Keratinocyte (primary cell): ENCODE measurements at regions not wholly inside any gene's neighbourhood (a gene's known extent, or its start where the extent isn't known, plus 50 kb on each side); places are given as distances from the start of the nearest gene placed in this dataset.

Experiments used
- DNase-seq: peaks from one replicate; pipeline ENCODE4 v3.0.0-alpha.2; 2011; ENCODE audit warnings: low read depth, missing footprints, low spot score
- FAIRE-seq: peaks from 2 replicates; lab custom pipeline; 2011; peaks lifted over from hg19 to GRCh38; lab: Jason Lieb, UNC
- H2AFZ ChIP-seq: 2 replicates; pipeline ENCODE4 v1.6.0; 2012; ENCODE audit warnings: low read length, control low read depth, inconsistent platforms; ENCODE audit not compliant: control insufficient read depth
- H3K27ac ChIP-seq: 2 replicates; pipeline ENCODE4 v1.5.1; 2011; ENCODE audit warnings: low read length; ENCODE audit not compliant: control insufficient read depth, insufficient read depth
- H3K27me3 ChIP-seq: 3 replicates; pipeline ENCODE4 v1.6.0; 2011; ENCODE audit warnings: low read length; ENCODE audit not compliant: control insufficient read depth, insufficient read depth; ENCODE audit errors: extremely low read depth
- H3K36me3 ChIP-seq, 2 experiments: 2 replicates in 1 of 2; 3 replicates in 1 of 2; pipeline ENCODE4 v1.5.1; 2011; ENCODE audit warnings: low read length in 2 of 2, mild to moderate bottlenecking in 1 of 2; ENCODE audit not compliant: control insufficient read depth in 2 of 2, insufficient read depth in 2 of 2; ENCODE audit errors: extremely low read depth in 1 of 2
- H3K4me1 ChIP-seq: 3 replicates; pipeline ENCODE4 v1.5.1; 2011; ENCODE audit warnings: low read length; ENCODE audit not compliant: control insufficient read depth, insufficient read depth; ENCODE audit errors: extremely low read depth
- H3K4me2 ChIP-seq: 3 replicates; pipeline ENCODE4 v1.6.0; 2011; ENCODE audit warnings: low read depth, low read length; ENCODE audit not compliant: control insufficient read depth, insufficient read depth; ENCODE audit errors: extremely low read depth
- H3K4me3 ChIP-seq, 3 experiments: fragments of 200-600 bp in 1 of 3; sonication (generic) in 1 of 3; 2 replicates in 2 of 3; 3 replicates in 1 of 3; pipeline ENCODE4 v1.5.1; 2011 to 2016; ENCODE audit warnings: low read length in 3 of 3, mild to moderate bottlenecking in 3 of 3, control low read depth in 2 of 3, inconsistent platforms in 1 of 3, low read depth in 1 of 3, mixed read lengths in 1 of 3, mixed run types in 1 of 3, moderate library complexity in 1 of 3; ENCODE audit not compliant: control insufficient read depth in 2 of 3, insufficient read depth in 2 of 3; ENCODE audit errors: extremely low read depth in 1 of 3
- H3K79me2 ChIP-seq: 2 replicates; pipeline ENCODE4 v1.6.0; 2012; ENCODE audit warnings: low read length; ENCODE audit not compliant: control insufficient read depth, insufficient read depth
- H3K9ac ChIP-seq: 3 replicates; pipeline ENCODE4 v1.6.0; 2011; ENCODE audit warnings: low read length; ENCODE audit not compliant: control insufficient read depth, insufficient read depth; ENCODE audit errors: extremely low read depth
- H3K9me1 ChIP-seq: 3 replicates; pipeline ENCODE4 v1.6.0; 2011; ENCODE audit warnings: low read length; ENCODE audit not compliant: control insufficient read depth, insufficient read depth; ENCODE audit errors: extremely low read depth
- H3K9me3 ChIP-seq: 2 replicates; pipeline ENCODE4 v1.5.1; 2012; ENCODE audit warnings: low read depth, low read length; ENCODE audit not compliant: control insufficient read depth
- H4K20me1 ChIP-seq: 3 replicates; pipeline ENCODE4 v1.6.0; 2011; ENCODE audit warnings: low read length; ENCODE audit not compliant: control insufficient read depth, insufficient read depth; ENCODE audit errors: extremely low read depth
- CTCF ChIP-seq, 3 experiments: IDR thresholded peaks in 1 of 3; conservative IDR thresholded peaks in 1 of 3; optimal IDR thresholded peaks in 1 of 3; 2 replicates in 2 of 3; 3 replicates in 1 of 3; pipeline versions ENCODE3 to v1.5.1; 2011; ENCODE audit warnings: low read length in 3 of 3, mild to moderate bottlenecking in 3 of 3, moderate library complexity in 2 of 3, control low read depth in 1 of 3, inconsistent platforms in 1 of 3; ENCODE audit not compliant: insufficient read depth in 2 of 3; ENCODE audit errors: extremely low read depth in 1 of 3
- EZH2 ChIP-seq: IDR thresholded peaks from one replicate; pipeline ENCODE4 v1.6.1; 2012; ENCODE audit warnings: inconsistent platforms, mild to moderate bottlenecking, low read length, moderate library complexity
- dilution Hi-C: fragments of 300-500 bp; cut with MboI; formaldehyde crosslinking; loops from one replicate; pipeline ENCODE4 v1.7.0; 2020; ENCODE audit warnings: low sequenced_read_pairs; ENCODE audit not compliant: extremely low pct_ligation_motif_present

GRCh38 chr22:22425356-22425755, 83.2 kb downstream of the ZNF280B start:
- Histone ChIP-seq H3K9me3 (no peaks in the 10 kb centered on the region), H3K9ac (no peak overlapping the region), H3K4me2 (no peak overlapping the region), H3K4me1 (no peaks in the 10 kb centered on the region), H3K4me3 (no peak overlapping the region), H3K27me3 (peaks cover 6% of the 10 kb centered on the region), H3K36me3 (no peaks in the 10 kb centered on the region), H4K20me1 (no peaks in the 10 kb centered on the region), H3K9me1 (no peaks in the 10 kb centered on the region), H3K27ac (no peak overlapping the region), H3K79me2 (no peaks in the 10 kb centered on the region), H2AFZ (no peak overlapping the region)
- no peak for FAIRE-seq
- dilution Hi-C loops = no loop called here
- no peak for DNase-seq
- no peak for TF ChIP-seq CTCF (optimal IDR thresholded peaks at IDR 0.05 in 1 of 3, IDR thresholded peaks at IDR 0.05 in 1 of 3, conservative IDR thresholded peaks at IDR 0.05 in 1 of 3; ENCODE audit: extremely low read depth in 1 of 3, insufficient read depth in 2 of 3, low read length in 3 of 3)
- no peak for TF ChIP-seq EZH2

DNA sequence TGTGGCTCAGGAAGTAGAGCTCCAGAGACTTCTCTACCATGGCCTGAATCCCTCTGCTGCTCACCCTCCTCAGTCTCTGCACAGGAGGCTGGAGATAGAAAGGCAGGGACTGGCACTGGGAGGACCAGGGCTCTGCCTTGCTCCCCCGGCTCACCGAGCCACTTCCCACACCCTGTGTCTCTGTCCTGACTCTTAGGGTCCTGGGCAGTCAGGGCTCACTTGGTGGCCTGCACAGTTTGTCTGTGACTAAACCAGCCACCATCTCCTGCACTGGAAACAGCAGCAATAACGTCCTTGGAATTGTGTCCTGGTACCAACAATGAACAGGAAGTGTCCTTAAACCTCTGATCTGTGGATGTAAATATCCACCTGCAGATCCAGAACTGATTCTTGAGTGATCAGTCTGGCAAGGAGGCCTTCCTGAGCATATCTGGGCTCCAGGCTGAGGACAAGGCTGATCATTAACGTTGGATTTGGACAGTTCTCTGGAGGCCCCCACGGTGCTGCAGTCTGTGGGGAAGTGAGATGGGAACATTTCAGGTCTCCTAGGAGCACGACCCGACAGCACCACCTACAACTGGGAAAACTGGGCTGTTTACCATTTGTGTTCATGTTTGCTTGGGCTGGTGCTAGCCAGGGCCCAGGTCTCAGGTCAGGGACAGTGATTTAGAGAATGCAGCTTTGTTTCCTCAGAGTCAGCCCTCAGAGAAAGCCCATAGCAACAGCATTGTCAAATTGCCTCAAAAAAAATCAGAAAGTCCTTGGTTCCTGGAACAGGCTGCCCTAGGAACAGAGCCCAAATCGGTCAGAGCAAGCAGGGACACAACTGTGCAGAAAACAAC, 82.5 kb downstream of the ZNF280B start:
- no peaks in the 10 kb centered on the region for H4K20me1 ChIP-seq
- dilution Hi-C loops = no loop called here
- no peak overlapping the region for H3K4me3 ChIP-seq
- H3K36me3 ChIP-seq = no peaks in the 10 kb centered on the region
- no peak overlapping the region for H2AFZ ChIP-seq
- DNase-seq (no peak), FAIRE-seq (no peak)
- H3K9me1 ChIP-seq = no peaks in the 10 kb centered on the region
- H3K27ac ChIP-seq = no peak overlapping the region
- no peaks in the 10 kb centered on the region for H3K79me2 ChIP-seq
- H3K9me3 ChIP-seq = no peaks in the 10 kb centered on the region
- no peaks in the 10 kb centered on the region for H3K4me1 ChIP-seq
- H3K9ac ChIP-seq = no peak overlapping the region
- no peak overlapping the region for H3K4me2 ChIP-seq
- TF ChIP-seq EZH2 (no peak), CTCF (optimal IDR thresholded peaks at IDR 0.05 in 1 of 3, IDR thresholded peaks at IDR 0.05 in 1 of 3, conservative IDR thresholded peaks at IDR 0.05 in 1 of 3; ENCODE audit: extremely low read depth in 1 of 3, insufficient read depth in 2 of 3, low read length in 3 of 3) (no peak)
- H3K27me3 ChIP-seq = peaks cover 6% of the 10 kb centered on the region
